GM12878 (cell line): ENCODE measurements at regions not wholly inside any gene's neighbourhood (a gene's known extent, or its start where the extent isn't known, plus 50 kb on each side); places are given as distances from the start of the nearest gene placed in this dataset.

Experiments
- CBX5 ChIP-seq: sonication (generic); IDR thresholded peaks from 2 replicates; pipeline ENCODE4 v1.6.1; 2016; ENCODE audit warnings: low read depth, moderate library complexity, mild to moderate bottlenecking, inconsistent platforms
- NFIC ChIP-seq: IDR thresholded peaks from 2 replicates; pipeline ENCODE4 v1.6.1; 2012; ENCODE audit warnings: low read depth, mild to moderate bottlenecking, inconsistent platforms, low read length, moderate library complexity
- SPI1 ChIP-seq: IDR thresholded peaks from 2 replicates; pipeline ENCODE4 v1.6.1; 2011; ENCODE audit warnings: low read depth, mild to moderate bottlenecking, low read length, moderate library complexity, borderline replicate concordance; ENCODE audit not compliant: insufficient read depth
- TCF7 ChIP-seq: IDR thresholded peaks from 2 replicates; pipeline ENCODE4 v1.6.1; 2014; ENCODE audit warnings: antibody characterized with exemption, borderline replicate concordance
- ZSCAN29 ChIP-seq: fragments of 450-650 bp; IDR thresholded peaks from 2 replicates; pipeline ENCODE4 v1.6.1; 2017; ENCODE audit warnings: mild to moderate bottlenecking, moderate library complexity
- TF ChIP-seq, protein P1 (sequence below): fragments of 450-650 bp; IDR thresholded peaks from 2 replicates; pipeline ENCODE4 v1.6.1; 2017; ENCODE audit warnings: mild to moderate bottlenecking, moderate library complexity
- TF ChIP-seq, protein P2 (sequence below): IDR thresholded peaks from 2 replicates; pipeline ENCODE4 v1.6.1; 2012; ENCODE audit warnings: low read depth, low read length, improper control_type of control experiment
- TF ChIP-seq, protein P3 (sequence below): IDR thresholded peaks from 2 replicates; pipeline ENCODE4 v1.6.1; 2012; ENCODE audit warnings: low read depth, low read length, improper control_type of control experiment

DNA sequence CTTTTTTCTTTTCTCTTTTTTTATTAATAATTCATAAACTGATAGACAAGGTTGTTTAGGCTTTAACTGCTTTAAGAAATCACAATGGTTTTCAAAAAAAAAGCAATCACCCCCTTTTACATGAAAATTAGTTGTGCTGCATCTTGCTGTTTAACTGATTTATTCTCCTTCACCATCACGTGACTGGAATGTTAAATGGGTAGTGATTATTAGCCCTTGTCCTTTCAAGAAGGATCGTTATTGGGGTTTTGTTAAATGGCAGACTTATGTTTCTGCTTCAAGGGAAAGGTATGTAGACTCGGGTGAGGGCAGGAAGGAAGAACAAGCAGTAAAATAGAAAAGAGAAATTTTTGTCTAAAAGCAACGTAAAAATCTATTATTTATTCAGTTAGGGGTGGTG, 175.6 kb upstream of the TLE4 start (continued):
- TF ChIP-seq, protein P1, sequence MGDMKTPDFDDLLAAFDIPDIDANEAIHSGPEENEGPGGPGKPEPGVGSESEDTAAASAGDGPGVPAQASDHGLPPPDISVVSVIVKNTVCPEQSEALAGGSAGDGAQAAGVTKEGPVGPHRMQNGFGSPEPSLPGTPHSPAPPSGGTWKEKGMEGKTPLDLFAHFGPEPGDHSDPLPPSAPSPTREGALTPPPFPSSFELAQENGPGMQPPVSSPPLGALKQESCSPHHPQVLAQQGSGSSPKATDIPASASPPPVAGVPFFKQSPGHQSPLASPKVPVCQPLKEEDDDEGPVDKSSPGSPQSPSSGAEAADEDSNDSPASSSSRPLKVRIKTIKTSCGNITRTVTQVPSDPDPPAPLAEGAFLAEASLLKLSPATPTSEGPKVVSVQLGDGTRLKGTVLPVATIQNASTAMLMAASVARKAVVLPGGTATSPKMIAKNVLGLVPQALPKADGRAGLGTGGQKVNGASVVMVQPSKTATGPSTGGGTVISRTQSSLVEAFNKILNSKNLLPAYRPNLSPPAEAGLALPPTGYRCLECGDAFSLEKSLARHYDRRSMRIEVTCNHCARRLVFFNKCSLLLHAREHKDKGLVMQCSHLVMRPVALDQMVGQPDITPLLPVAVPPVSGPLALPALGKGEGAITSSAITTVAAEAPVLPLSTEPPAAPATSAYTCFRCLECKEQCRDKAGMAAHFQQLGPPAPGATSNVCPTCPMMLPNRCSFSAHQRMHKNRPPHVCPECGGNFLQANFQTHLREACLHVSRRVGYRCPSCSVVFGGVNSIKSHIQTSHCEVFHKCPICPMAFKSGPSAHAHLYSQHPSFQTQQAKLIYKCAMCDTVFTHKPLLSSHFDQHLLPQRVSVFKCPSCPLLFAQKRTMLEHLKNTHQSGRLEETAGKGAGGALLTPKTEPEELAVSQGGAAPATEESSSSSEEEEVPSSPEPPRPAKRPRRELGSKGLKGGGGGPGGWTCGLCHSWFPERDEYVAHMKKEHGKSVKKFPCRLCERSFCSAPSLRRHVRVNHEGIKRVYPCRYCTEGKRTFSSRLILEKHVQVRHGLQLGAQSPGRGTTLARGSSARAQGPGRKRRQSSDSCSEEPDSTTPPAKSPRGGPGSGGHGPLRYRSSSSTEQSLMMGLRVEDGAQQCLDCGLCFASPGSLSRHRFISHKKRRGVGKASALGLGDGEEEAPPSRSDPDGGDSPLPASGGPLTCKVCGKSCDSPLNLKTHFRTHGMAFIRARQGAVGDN, result no peak
- no peak for TF ChIP-seq CBX5
- no peak for TF ChIP-seq NFIC
- TF ChIP-seq SPI1, result no peak
- TF ChIP-seq, protein P2, sequence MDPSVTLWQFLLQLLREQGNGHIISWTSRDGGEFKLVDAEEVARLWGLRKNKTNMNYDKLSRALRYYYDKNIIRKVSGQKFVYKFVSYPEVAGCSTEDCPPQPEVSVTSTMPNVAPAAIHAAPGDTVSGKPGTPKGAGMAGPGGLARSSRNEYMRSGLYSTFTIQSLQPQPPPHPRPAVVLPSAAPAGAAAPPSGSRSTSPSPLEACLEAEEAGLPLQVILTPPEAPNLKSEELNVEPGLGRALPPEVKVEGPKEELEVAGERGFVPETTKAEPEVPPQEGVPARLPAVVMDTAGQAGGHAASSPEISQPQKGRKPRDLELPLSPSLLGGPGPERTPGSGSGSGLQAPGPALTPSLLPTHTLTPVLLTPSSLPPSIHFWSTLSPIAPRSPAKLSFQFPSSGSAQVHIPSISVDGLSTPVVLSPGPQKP, result no peak
- TF ChIP-seq TCF7, result no peak
- no peak for TF ChIP-seq ZSCAN29
- TF ChIP-seq, protein P3, sequence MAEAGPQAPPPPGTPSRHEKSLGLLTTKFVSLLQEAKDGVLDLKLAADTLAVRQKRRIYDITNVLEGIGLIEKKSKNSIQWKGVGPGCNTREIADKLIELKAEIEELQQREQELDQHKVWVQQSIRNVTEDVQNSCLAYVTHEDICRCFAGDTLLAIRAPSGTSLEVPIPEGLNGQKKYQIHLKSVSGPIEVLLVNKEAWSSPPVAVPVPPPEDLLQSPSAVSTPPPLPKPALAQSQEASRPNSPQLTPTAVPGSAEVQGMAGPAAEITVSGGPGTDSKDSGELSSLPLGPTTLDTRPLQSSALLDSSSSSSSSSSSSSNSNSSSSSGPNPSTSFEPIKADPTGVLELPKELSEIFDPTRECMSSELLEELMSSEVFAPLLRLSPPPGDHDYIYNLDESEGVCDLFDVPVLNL, result no peak
